HepG2 (cell line): ENCODE measurements at regions not wholly inside any gene's neighbourhood (a gene's known extent, or its start where the extent isn't known, plus 50 kb on each side); places are given as distances from the start of the nearest gene placed in this dataset.

Experiments used
- IRF1 ChIP-seq: sonication (generic); formaldehyde crosslinking; IDR thresholded peaks from 2 replicates; pipeline ENCODE4 v1.4.0; 2020; ENCODE audit warnings: low read depth, mild to moderate bottlenecking, missing genetic modification reagents
- KDM5A ChIP-seq: fragments of 200-600 bp; sonication (generic); IDR thresholded peaks from 2 replicates; pipeline ENCODE4 v1.7.0; 2018; ENCODE audit warnings: antibody characterized with exemption, mild to moderate bottlenecking, low read length, borderline replicate concordance
- POLR2AphosphoS5 ChIP-seq: IDR thresholded peaks from 2 replicates; pipeline ENCODE4 v1.6.1; 2012; ENCODE audit warnings: low read depth, low read length
- PREB ChIP-seq: sonication (generic); formaldehyde crosslinking; IDR thresholded peaks from 2 replicates; pipeline ENCODE4 v1.4.0; 2020; ENCODE audit warnings: missing genetic modification reagents
- STAT5B ChIP-seq: sonication (generic); formaldehyde crosslinking; IDR thresholded peaks from 2 replicates; pipeline ENCODE4 v1.4.0; 2020; ENCODE audit warnings: missing genetic modification reagents
- YY1 ChIP-seq: IDR thresholded peaks from 2 replicates; pipeline ENCODE4 v1.6.1; 2011; ENCODE audit warnings: low read length, low read depth, moderate library complexity, mild to moderate bottlenecking; ENCODE audit not compliant: insufficient read depth, insufficient replicate concordance
- ZBED4 ChIP-seq: sonication (generic); formaldehyde crosslinking; IDR thresholded peaks from 2 replicates; pipeline ENCODE4 v1.4.0; 2020; ENCODE audit warnings: missing genetic modification reagents, borderline replicate concordance
- ZNF264 ChIP-seq: sonication (generic); formaldehyde crosslinking; IDR thresholded peaks from 2 replicates; pipeline ENCODE4 v1.4.0; 2020; ENCODE audit warnings: missing genetic modification reagents

GRCh38 chr18:24814521-24814920 is 354.1 kb downstream of the HRH4 start:
- no peak for TF ChIP-seq POLR2AphosphoS5
- no peak for TF ChIP-seq ZNF264 (CRISPR knock-in tag)
- no peak for TF ChIP-seq KDM5A
- no peak for TF ChIP-seq IRF1 (CRISPR knock-in tag)
- no peak for TF ChIP-seq PREB (CRISPR knock-in tag)
- TF ChIP-seq STAT5B, result no peak
- TF ChIP-seq ZBED4 (CRISPR knock-in tag), result no peak
- no peak for TF ChIP-seq YY1
